ENCODE measurements at regions not wholly inside any gene's neighbourhood (a gene's known extent, or its start where the extent isn't known, plus 50 kb on each side); places are given as distances from the start of the nearest gene placed in this dataset.

DNA sequence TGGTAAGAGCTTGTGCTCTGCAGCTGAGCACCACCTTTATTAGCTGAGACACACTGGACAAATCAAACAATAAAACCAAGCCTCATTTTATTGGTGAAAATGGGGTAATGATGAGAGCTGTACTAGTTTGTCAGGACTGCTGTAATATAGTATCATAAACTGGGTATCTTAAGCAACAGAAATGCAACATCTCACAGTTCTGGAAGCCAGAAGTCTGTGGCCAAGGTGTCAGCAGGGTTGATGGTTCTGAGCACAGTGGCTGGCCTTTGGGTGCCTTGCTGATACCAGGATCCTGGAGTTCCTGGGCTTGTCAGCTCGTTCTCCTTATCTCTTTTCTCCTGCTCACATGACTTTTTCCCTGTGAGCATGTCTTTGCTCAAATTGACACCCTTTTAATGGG, 513.1 kb downstream of the IRX1 start:
- WGBS (ENCODE audit: insufficient coverage, low coverage, low lambda C conversion rate, missing lambda C conversion rate): 20% methylated on average over 1 of the region's 1 CpG
- H3K4me3 ChIP-seq: no peak overlapping the region
- H3K27me3 ChIP-seq: no peaks in the 10 kb centered on the region
- intact Hi-C loops (cut with DNase I): no loop called here
- H3K4me1 ChIP-seq: no peaks in the 10 kb centered on the region
- no peak for TF ChIP-seq POLR2A (IDR thresholded peaks at IDR 0.05)
- TF ChIP-seq, protein P1, sequence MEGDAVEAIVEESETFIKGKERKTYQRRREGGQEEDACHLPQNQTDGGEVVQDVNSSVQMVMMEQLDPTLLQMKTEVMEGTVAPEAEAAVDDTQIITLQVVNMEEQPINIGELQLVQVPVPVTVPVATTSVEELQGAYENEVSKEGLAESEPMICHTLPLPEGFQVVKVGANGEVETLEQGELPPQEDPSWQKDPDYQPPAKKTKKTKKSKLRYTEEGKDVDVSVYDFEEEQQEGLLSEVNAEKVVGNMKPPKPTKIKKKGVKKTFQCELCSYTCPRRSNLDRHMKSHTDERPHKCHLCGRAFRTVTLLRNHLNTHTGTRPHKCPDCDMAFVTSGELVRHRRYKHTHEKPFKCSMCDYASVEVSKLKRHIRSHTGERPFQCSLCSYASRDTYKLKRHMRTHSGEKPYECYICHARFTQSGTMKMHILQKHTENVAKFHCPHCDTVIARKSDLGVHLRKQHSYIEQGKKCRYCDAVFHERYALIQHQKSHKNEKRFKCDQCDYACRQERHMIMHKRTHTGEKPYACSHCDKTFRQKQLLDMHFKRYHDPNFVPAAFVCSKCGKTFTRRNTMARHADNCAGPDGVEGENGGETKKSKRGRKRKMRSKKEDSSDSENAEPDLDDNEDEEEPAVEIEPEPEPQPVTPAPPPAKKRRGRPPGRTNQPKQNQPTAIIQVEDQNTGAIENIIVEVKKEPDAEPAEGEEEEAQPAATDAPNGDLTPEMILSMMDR (IDR thresholded peaks at IDR 0.05): no peak
- no peak overlapping the region for H3K27ac ChIP-seq
- ATAC-seq (no peak), DNase-seq (no peak)
- H3K9me3 ChIP-seq: no peaks in the 10 kb centered on the region
- no peaks in the 10 kb centered on the region for H3K36me3 ChIP-seq

DNA sequence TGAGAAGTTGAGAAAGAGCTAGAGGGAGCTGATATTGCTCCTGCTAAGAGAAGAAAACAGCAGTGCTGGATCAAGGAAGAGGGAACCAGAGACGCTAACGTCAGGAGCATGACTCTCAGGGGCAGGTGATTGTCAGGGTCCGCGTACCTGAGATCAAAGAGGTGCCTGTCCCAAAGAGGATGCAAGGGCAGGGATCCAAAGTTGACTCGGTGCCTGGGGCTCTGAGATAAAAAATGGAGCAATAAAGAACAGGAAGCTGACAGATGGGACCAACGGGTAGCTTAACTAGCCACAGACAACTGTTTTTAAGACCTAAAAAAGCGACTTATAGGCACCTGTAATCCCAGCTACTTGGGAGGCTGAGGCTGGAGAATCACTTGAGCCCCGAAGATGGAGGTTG, 517.8 kb downstream of the IRX1 start:
- no peak overlapping the region for H3K4me3 ChIP-seq
- DNase-seq (no peak), ATAC-seq (no peak)
- intact Hi-C loops (cut with DNase I): no loop called here
- H3K27me3 ChIP-seq: no peaks in the 10 kb centered on the region
- no peaks in the 10 kb centered on the region for H3K4me1 ChIP-seq
- H3K36me3 ChIP-seq: no peaks in the 10 kb centered on the region
- no peaks in the 10 kb centered on the region for H3K9me3 ChIP-seq
- 26% methylated on average over 8 of the region's 8 CpGs for WGBS (ENCODE audit: insufficient coverage, low coverage, low lambda C conversion rate, missing lambda C conversion rate)
- H3K27ac ChIP-seq: no peak overlapping the region
- TF ChIP-seq POLR2A (IDR thresholded peaks at IDR 0.05): no peak
- TF ChIP-seq, protein P1 (IDR thresholded peaks at IDR 0.05): no peak

DNA sequence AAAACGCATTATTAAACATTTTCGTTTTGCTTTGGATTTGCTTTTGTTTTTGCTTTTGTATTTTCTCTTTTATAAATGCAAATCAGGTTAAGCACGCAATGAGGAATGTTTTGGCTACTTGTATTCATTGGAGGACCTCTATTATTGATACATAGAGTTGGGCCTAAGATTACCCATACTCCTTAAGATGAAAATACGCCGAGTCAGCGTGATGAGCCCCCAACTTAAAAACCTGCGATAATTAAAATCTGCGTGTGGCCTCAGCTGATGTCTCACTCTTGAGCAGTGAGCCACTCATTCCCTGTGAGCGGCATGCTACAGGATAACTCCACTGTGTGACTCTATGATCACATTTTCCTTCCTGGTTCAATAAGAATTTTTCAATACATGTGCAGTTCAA, 518.3 kb downstream of the IRX1 start:
- intact Hi-C loops (cut with DNase I): no loop called here
- Histone ChIP-seq H3K27ac (no peak overlapping the region), H3K9me3 (no peaks in the 10 kb centered on the region), H3K4me3 (no peak overlapping the region), H3K4me1 (no peaks in the 10 kb centered on the region), H3K36me3 (no peaks in the 10 kb centered on the region), H3K27me3 (no peaks in the 10 kb centered on the region)
- TF ChIP-seq, protein P1 (IDR thresholded peaks at IDR 0.05): no peak
- TF ChIP-seq POLR2A (IDR thresholded peaks at IDR 0.05): no peak
- ATAC-seq: no peak
- WGBS (ENCODE audit: insufficient coverage, low coverage, low lambda C conversion rate, missing lambda C conversion rate): 71% methylated on average over 9 of the region's 9 CpGs
- DNase-seq: no peak

DNA sequence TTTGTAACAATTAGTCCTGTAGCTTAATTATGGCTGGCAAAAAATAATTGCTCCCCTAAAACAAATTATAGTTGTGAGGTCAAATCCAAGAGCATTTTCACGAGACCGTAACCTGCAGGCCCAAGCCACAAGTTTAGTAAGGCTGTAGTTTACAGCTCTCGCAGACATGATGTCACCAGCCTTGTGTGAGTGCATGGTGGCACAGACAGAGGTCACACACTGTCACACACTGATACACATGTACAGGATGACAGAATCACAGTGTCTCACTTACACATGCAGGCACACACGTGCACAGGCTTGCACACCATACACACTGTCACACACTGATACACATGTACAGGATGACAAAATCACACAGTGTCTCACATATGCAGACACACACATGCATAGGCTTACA, 518.8 kb downstream of the IRX1 start:
- ATAC-seq: no peak
- H3K27ac ChIP-seq: no peak overlapping the region
- TF ChIP-seq, protein P1 (IDR thresholded peaks at IDR 0.05): no peak
- no peak for TF ChIP-seq POLR2A (IDR thresholded peaks at IDR 0.05)
- H3K4me1 ChIP-seq: no peaks in the 10 kb centered on the region
- intact Hi-C loops (cut with DNase I): no loop called here
- H3K9me3 ChIP-seq: no peaks in the 10 kb centered on the region
- H3K36me3 ChIP-seq: no peaks in the 10 kb centered on the region
- 42% methylated on average over 3 of the region's 4 CpGs for WGBS (ENCODE audit: insufficient coverage, low coverage, low lambda C conversion rate, missing lambda C conversion rate)
- no peaks in the 10 kb centered on the region for H3K27me3 ChIP-seq
- no peak overlapping the region for H3K4me3 ChIP-seq
- DNase-seq: no peak

DNA sequence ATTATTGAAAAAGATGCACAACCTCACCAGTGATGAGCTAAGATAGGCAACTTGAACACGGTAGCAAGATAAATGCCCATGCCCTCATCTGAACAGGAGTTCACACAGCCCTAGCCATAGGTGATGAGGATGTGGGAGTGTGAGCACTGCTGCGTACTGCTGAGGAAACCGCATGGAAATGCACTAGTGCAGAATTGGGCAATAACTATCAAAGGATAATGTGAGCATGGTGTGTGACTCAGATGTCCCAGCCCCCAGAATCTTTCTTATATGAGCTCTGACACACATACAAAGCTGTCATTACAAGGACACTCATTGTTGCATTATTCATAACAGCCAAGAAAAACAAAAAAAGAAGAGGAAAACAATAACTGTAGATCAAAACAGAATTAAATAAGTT, 521.2 kb downstream of the IRX1 start:
- ATAC-seq (no peak), DNase-seq (no peak)
- Histone ChIP-seq H3K4me1 (no peaks in the 10 kb centered on the region), H3K27me3 (no peaks in the 10 kb centered on the region), H3K36me3 (no peaks in the 10 kb centered on the region), H3K9me3 (no peaks in the 10 kb centered on the region), H3K27ac (no peak overlapping the region), H3K4me3 (no peak overlapping the region)
- intact Hi-C loops (cut with DNase I): no loop called here
- TF ChIP-seq, protein P1 (IDR thresholded peaks at IDR 0.05): no peak
- no peak for TF ChIP-seq POLR2A (IDR thresholded peaks at IDR 0.05)
- 53% methylated on average over 3 of the region's 3 CpGs for WGBS (ENCODE audit: insufficient coverage, low coverage, low lambda C conversion rate, missing lambda C conversion rate)
